H1 (cell line): ENCODE measurements at regions not wholly inside any gene's neighbourhood (a gene's known extent, or its start where the extent isn't known, plus 50 kb on each side); places are given as distances from the start of the nearest gene placed in this dataset.

Source experiments
- CTCF ChIA-PET: fragments of 300-600 bp; sonication (Branson Sonifier 250); formaldehyde crosslinking; loops from one replicate; lab custom pipeline; 2021; ENCODE audit not compliant: partially characterized antibody; lab: Charles Lee
- POLR2A ChIA-PET: fragments of 300-600 bp; sonication (Branson Sonifier 250); formaldehyde crosslinking; loops from one replicate; lab custom pipeline; 2021; ENCODE audit warnings: inconsistent platforms; ENCODE audit not compliant: partially characterized antibody; lab: Charles Lee
- DNase-seq, 2 experiments: peaks; one replicate each; pipeline versions ENCODE4 v3.0.0 to v3.0.0-alpha.2; 2010 to 2022; ENCODE audit warnings: low spot score in 2 of 2, low read depth in 1 of 2, mixed read lengths in 1 of 2
- FAIRE-seq: peaks from 2 replicates; lab custom pipeline; 2011; peaks lifted over from hg19 to GRCh38; lab: Jason Lieb, UNC
- H2AFZ ChIP-seq: 2 replicates; pipeline ENCODE4 v1.8.1; 2012; ENCODE audit warnings: low read length, inconsistent platforms
- H2AK5ac ChIP-seq: 2 replicates; pipeline ENCODE4 v1.6.1; 2013; ENCODE audit warnings: low read depth, low read length
- H2BK120ac ChIP-seq: replicated peaks from 2 replicates; pipeline ENCODE3; 2013; ENCODE audit warnings: low read depth, low read length, inconsistent platforms
- H2BK12ac ChIP-seq: 2 replicates; pipeline ENCODE4 v1.6.1; 2013; ENCODE audit warnings: low read depth, low read length
- H2BK15ac ChIP-seq: 2 replicates; pipeline ENCODE4 v1.6.1; 2013; ENCODE audit warnings: low read length
- H2BK20ac ChIP-seq: 2 replicates; pipeline ENCODE4 v1.6.1; 2013; ENCODE audit warnings: low read length
- H2BK5ac ChIP-seq: 2 replicates; pipeline ENCODE4 v1.6.1; 2013; ENCODE audit warnings: low read depth, low read length
- H3K14ac ChIP-seq: 2 replicates; pipeline ENCODE4 v1.6.1; 2013; ENCODE audit warnings: inconsistent platforms; ENCODE audit not compliant: insufficient read length
- H3K18ac ChIP-seq: 2 replicates; pipeline ENCODE4 v1.6.1; 2013; ENCODE audit warnings: low read length; ENCODE audit errors: extremely low read depth
- H3K23ac ChIP-seq: 2 replicates; pipeline ENCODE4 v1.6.1; 2013; ENCODE audit warnings: inconsistent platforms; ENCODE audit not compliant: insufficient read length
- H3K23me2 ChIP-seq: 2 replicates; pipeline ENCODE4 v1.6.1; 2013; ENCODE audit warnings: low read depth, low read length
- H3K27ac ChIP-seq: 2 replicates; pipeline ENCODE4 v1.6.1; 2011; ENCODE audit warnings: low read depth, low read length, inconsistent platforms
- H3K27me3 ChIP-seq, 4 experiments: replicated peaks in 1 of 4; 1 replicate in 1 of 4; 2 replicates in 3 of 4; pipeline versions ENCODE4 v1.6.1 to v1.8.1; 2011 to 2013; ENCODE audit warnings: low read length in 3 of 4, mild to moderate bottlenecking in 3 of 4, inconsistent platforms in 2 of 4, mixed read lengths in 2 of 4, moderate library complexity in 1 of 4; ENCODE audit not compliant: control insufficient read depth in 3 of 4, insufficient read depth in 3 of 4; ENCODE audit errors: extremely low read depth in 1 of 4
- H3K36me3 ChIP-seq, 4 experiments: 2 replicates each; pipeline versions ENCODE4 v1.6.1 to v1.8.1; 2011 to 2013; ENCODE audit warnings: mild to moderate bottlenecking in 4 of 4, low read length in 3 of 4, moderate library complexity in 2 of 4, control low read depth in 1 of 4, inconsistent platforms in 1 of 4; ENCODE audit not compliant: insufficient read depth in 4 of 4, control insufficient read depth in 2 of 4
- H3K4ac ChIP-seq: replicated peaks from 2 replicates; pipeline ENCODE3; 2013; ENCODE audit warnings: low read length, low read depth, mixed read lengths, inconsistent platforms; ENCODE audit not compliant: insufficient read length
- H3K4me1 ChIP-seq, 4 experiments: replicated peaks in 1 of 4; 1 replicate in 1 of 4; 2 replicates in 3 of 4; pipeline versions ENCODE4 v1.6.1 to v1.8.1; 2011 to 2013; ENCODE audit warnings: low read length in 3 of 4, inconsistent platforms in 2 of 4, mixed read lengths in 1 of 4; ENCODE audit not compliant: insufficient read depth in 4 of 4, control insufficient read depth in 3 of 4
- H3K4me2 ChIP-seq, 2 experiments: 2 replicates each; pipeline versions ENCODE4 v1.6.1 to v1.8.1; 2011 to 2013; ENCODE audit warnings: low read depth in 2 of 2, low read length in 2 of 2, control low read depth in 1 of 2, inconsistent platforms in 1 of 2, mild to moderate bottlenecking in 1 of 2; ENCODE audit not compliant: insufficient read depth in 1 of 2
- H3K4me3 ChIP-seq, 4 experiments: fragments of 200-600, 300-600 bp in 1 of 4; sonication (generic), shearing (Covaris generic), sonication (Bioruptor Twin) in 1 of 4; 2 replicates each; pipeline versions ENCODE4 v1.5.1 to v1.8.1; 2011 to 2016; ENCODE audit warnings: low read length in 4 of 4, low read depth in 3 of 4, control low read depth in 2 of 4, inconsistent platforms in 2 of 4, mild to moderate bottlenecking in 2 of 4, mixed read lengths in 1 of 4, moderate library complexity in 1 of 4; ENCODE audit not compliant: insufficient read depth in 2 of 4; ENCODE audit errors: extremely low read depth in 1 of 4
- H3K56ac ChIP-seq: replicated peaks from 2 replicates; pipeline ENCODE3; 2013; ENCODE audit warnings: low read depth, mild to moderate bottlenecking, mixed read lengths, low read length, inconsistent platforms; ENCODE audit not compliant: insufficient read length
- H3K79me1 ChIP-seq: 2 replicates; pipeline ENCODE4 v1.6.1; 2013; ENCODE audit warnings: low read depth, low read length, control low read depth
- H3K79me2 ChIP-seq, 2 experiments: 2 replicates each; pipeline versions ENCODE4 v1.6.1 to v1.8.1; 2012 to 2013; ENCODE audit warnings: low read length in 2 of 2, mild to moderate bottlenecking in 2 of 2, inconsistent platforms in 1 of 2; ENCODE audit not compliant: insufficient read depth in 2 of 2, control insufficient read depth in 1 of 2
- H3K9ac ChIP-seq, 4 experiments: replicated peaks in 1 of 4; 1 replicate in 1 of 4; 2 replicates in 3 of 4; pipeline versions ENCODE4 v1.6.1 to v1.8.1; 2011 to 2013; ENCODE audit warnings: low read depth in 3 of 4, low read length in 3 of 4, control low read depth in 2 of 4, mild to moderate bottlenecking in 2 of 4, moderate library complexity in 2 of 4, inconsistent platforms in 1 of 4; ENCODE audit errors: extremely low read depth in 1 of 4
- H3K9me3 ChIP-seq, 2 experiments: 2 replicates each; pipeline versions ENCODE4 v1.6.1 to v1.8.1; 2012 to 2013; ENCODE audit warnings: mild to moderate bottlenecking in 2 of 2, moderate library complexity in 2 of 2, control low read depth in 1 of 2, inconsistent platforms in 1 of 2, low read depth in 1 of 2, low read length in 1 of 2, mixed read lengths in 1 of 2; ENCODE audit not compliant: insufficient read depth in 2 of 2
- H4K20me1 ChIP-seq, 2 experiments: replicated peaks in 1 of 2; 2 replicates each; pipeline versions ENCODE3 to v1.8.1; 2011 to 2013; ENCODE audit warnings: inconsistent platforms in 2 of 2, low read length in 2 of 2, mild to moderate bottlenecking in 1 of 2; ENCODE audit not compliant: insufficient read depth in 2 of 2, control insufficient read depth in 1 of 2
- H4K5ac ChIP-seq: 2 replicates; pipeline ENCODE4 v1.6.1; 2013; ENCODE audit warnings: low read length, low read depth, mixed read lengths, inconsistent platforms; ENCODE audit not compliant: insufficient read length
- H4K8ac ChIP-seq: 2 replicates; pipeline ENCODE4 v1.8.0; 2013; ENCODE audit warnings: mild to moderate bottlenecking, moderate library complexity, low read length, inconsistent platforms; ENCODE audit not compliant: insufficient read depth; ENCODE audit errors: extremely low read depth
- H4K91ac ChIP-seq: replicated peaks from 2 replicates; pipeline ENCODE3; 2013; ENCODE audit warnings: low read length, mixed read lengths, inconsistent platforms; ENCODE audit not compliant: insufficient read length
- CBX8 ChIP-seq: fragments of 300-800, 300-1000 bp; sonication (generic); IDR thresholded peaks from 2 replicates; pipeline ENCODE4 v1.7.1; 2016; ENCODE audit warnings: low read depth, low read length, borderline replicate concordance
- EGR1 ChIP-seq: IDR thresholded peaks from 2 replicates; pipeline ENCODE4 v1.6.1; 2011; ENCODE audit warnings: low read depth, low read length, borderline replicate concordance
- GABPA ChIP-seq: IDR thresholded peaks from 2 replicates; pipeline ENCODE4 v1.6.1; 2011; ENCODE audit warnings: mild to moderate bottlenecking, low read length, moderate library complexity, borderline replicate concordance; ENCODE audit not compliant: insufficient read depth
- NRF1 ChIP-seq: IDR thresholded peaks from 2 replicates; pipeline ENCODE4 v1.6.1; 2011; ENCODE audit warnings: mild to moderate bottlenecking, low read depth, low read length, improper control_type of control experiment
- RBBP5 ChIP-seq: IDR thresholded peaks from 2 replicates; pipeline ENCODE4 v1.7.1; 2012; ENCODE audit warnings: low read depth, mild to moderate bottlenecking, inconsistent platforms, low read length, moderate library complexity, borderline replicate concordance
- RFX5 ChIP-seq: IDR thresholded peaks from 2 replicates; pipeline ENCODE4 v1.6.1; 2011; ENCODE audit warnings: low read depth, low read length, improper control_type of control experiment, borderline replicate concordance
- RXRA ChIP-seq: IDR thresholded peaks from 2 replicates; pipeline ENCODE4 v1.6.1; 2011; ENCODE audit warnings: low read depth, mild to moderate bottlenecking, low read length, moderate library complexity; ENCODE audit not compliant: insufficient read depth
- WGBS, 2 experiments: shearing (Covaris generic) in 1 of 2; methylation state at CpG; one replicate each; pipeline versions ENCODE4 v1.1.6 to v1.1.7; 2013 to 2015; ENCODE audit warnings: low lambda C conversion rate in 2 of 2, mixed read lengths in 2 of 2, inconsistent platforms in 1 of 2, low coverage in 1 of 2, missing lambda C conversion rate in 1 of 2; ENCODE audit not compliant: insufficient replicate concordance in 2 of 2, insufficient coverage in 1 of 2, insufficient read length in 1 of 2; ENCODE audit errors: extremely low coverage in 1 of 2, missing lambda C conversion rate in 1 of 2; 5-methylcytosine and 5-hydroxymethylcytosine counted together
- TF ChIP-seq, protein P1 (sequence below): IDR thresholded peaks from 2 replicates; pipeline ENCODE4 v1.6.1; 2012; ENCODE audit warnings: inconsistent platforms

DNA sequence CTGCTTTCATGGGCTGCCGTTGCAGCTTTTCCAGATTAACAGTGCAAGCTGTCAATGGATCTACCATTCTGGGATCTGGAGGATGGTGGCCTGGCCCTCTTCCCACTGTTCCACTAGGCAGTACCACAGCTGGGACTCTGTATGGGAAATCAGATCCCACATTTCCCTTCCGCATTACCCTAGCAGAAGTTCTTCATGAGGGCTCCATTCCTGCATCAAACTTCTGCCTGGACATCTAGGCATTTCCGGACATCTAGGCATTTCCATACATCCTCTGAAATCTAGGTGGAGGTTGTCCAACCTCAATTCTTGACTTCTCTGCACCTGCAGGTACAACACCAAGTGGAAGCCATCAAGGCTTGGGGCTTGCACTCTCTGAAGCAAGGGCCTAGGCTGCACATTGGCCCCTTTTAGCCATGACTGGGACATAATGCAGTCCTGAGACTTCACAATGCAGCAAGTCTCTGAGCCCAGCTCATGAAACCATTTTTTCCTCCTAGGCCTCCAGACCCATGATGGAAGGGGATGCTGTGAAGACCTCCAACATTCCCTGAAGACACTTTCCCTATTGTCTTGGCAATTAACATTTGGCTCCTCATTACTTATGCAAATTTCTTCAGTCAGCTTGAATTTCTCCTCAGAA, 863.3 kb downstream of the C12orf50 start:
- no peaks in the 10 kb centered on the region for H3K79me1 ChIP-seq
- H2AK5ac ChIP-seq: no peak overlapping the region
- no peak overlapping the region for H3K4me2 ChIP-seq
- no peak for DNase-seq
- peaks cover 0 to 4% (median 0%) of the 10 kb centered on the region in 4 experiments; a peak in 1 of 8 replicates for H3K36me3 ChIP-seq
- no peak overlapping the region for H4K5ac ChIP-seq
- no peaks in the 10 kb centered on the region for H3K23me2 ChIP-seq
- H2BK15ac ChIP-seq: no peak overlapping the region
- no peak overlapping the region for H3K18ac ChIP-seq
- no peak overlapping the region for H3K4me3 ChIP-seq
- H3K4ac ChIP-seq: no peak overlapping the region
- ChIA-PET CTCF (no interaction called here), POLR2A (no interaction called here)
- no peak overlapping the region for H3K14ac ChIP-seq
- no peak overlapping the region for H4K8ac ChIP-seq
- H3K23ac ChIP-seq: no peak overlapping the region
- no peak overlapping the region for H4K91ac ChIP-seq
- no peak overlapping the region for H3K27ac ChIP-seq
- no peaks in the 10 kb centered on the region for H3K79me2 ChIP-seq
- H3K27me3 ChIP-seq: no peaks in the 10 kb centered on the region
- H2BK120ac ChIP-seq: no peak overlapping the region
- H2BK5ac ChIP-seq: no peak overlapping the region
- no peak overlapping the region for H2BK20ac ChIP-seq
- H3K9ac ChIP-seq: no peak overlapping the region
- WGBS, 2 experiments: 93% methylated on average over 3 of the region's 3 CpGs; no CpG with 5 or more reads in 1 of the 2 experiments
- peaks cover 18 to 21% of the 10 kb centered on the region in 2 experiments for H3K9me3 ChIP-seq
- no peak overlapping the region for H2BK12ac ChIP-seq
- H2AFZ ChIP-seq: no peak overlapping the region
- no peaks in the 10 kb centered on the region for H4K20me1 ChIP-seq
- no peaks in the 10 kb centered on the region for H3K4me1 ChIP-seq
- no peak overlapping the region for H3K56ac ChIP-seq
- FAIRE-seq: no peak
- no peak for TF ChIP-seq RBBP5
- TF ChIP-seq EGR1: no peak
- TF ChIP-seq, protein P1, sequence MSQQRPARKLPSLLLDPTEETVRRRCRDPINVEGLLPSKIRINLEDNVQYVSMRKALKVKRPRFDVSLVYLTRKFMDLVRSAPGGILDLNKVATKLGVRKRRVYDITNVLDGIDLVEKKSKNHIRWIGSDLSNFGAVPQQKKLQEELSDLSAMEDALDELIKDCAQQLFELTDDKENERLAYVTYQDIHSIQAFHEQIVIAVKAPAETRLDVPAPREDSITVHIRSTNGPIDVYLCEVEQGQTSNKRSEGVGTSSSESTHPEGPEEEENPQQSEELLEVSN: no peak
- TF ChIP-seq GABPA: no peak
- TF ChIP-seq RXRA: no peak
- TF ChIP-seq NRF1: no peak
- no peak for TF ChIP-seq CBX8
- no peak for TF ChIP-seq RFX5
